Esophagus mucosa (tissue), 1 donor: ENCODE measurements at regions not wholly inside any gene's neighbourhood (a gene's known extent, or its start where the extent isn't known, plus 50 kb on each side); places are given as distances from the start of the nearest gene placed in this dataset.

Experiments
- ATAC-seq: fragments of 200-7000 bp; cut with Tn5 transposase; one replicate; pipeline ENCODE4 v1.9.1; 2020
- donor health status: DM: yes; HTN: yes; CAD: no.

DNA sequence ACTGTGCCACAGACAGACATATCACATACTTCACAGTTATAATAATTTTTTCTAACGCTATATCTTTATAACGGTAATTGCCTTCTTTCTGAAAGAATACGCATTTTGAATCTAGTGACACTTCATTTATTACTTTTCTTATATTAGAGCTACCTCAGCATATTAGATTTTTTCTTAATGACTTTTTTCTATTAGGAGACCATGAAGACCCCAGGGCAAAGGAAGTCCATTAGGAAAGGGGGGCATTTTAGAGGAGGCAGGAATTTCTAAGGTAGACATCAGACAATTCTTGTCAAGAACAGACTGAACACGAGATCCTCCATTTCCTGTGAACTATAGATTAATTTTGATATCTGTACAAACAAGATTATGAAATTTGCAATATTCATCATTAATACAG lies 90.5 kb upstream of the NSMCE3 start:
- no peak for ATAC-seq

DNA sequence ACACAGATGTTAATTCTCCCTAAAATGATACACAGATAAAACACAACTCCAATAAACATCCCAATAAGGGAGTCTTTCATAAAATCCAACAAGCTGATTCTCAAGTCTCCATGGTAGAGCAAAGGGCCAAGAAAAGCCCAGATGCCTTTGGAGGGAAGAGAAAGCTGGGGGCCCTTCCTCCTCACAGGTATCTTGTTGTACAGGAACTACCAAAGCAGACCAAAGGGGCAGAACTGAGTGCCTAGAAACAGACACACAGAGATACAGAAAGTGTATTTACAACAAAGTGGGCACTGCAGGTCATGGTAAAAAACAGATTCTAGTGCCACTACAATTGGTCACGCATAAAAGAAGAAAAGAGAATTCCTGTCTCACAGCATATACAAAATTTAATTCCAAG lies 87.2 kb upstream of the NSMCE3 start:
- ATAC-seq, result no peak

DNA sequence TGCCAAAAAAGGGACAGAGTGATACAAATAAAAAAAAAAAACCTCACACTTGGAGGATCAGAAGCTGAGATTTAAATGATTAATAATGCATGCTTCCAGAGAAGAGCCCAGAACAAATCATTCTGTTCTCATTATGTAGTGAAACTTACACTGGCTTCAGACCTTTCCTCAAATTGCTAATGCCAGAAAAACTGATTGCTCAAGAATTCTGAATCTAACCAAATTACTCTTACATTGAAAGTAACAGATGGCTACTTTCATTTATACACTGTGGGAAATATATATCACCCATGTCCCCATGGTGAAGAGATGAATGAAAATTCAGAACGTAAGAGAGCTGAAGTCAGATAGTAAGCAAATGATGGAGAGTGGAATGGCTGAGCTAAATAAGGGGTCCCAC lies 85.9 kb upstream of the NSMCE3 start:
- ATAC-seq, result no peak

DNA sequence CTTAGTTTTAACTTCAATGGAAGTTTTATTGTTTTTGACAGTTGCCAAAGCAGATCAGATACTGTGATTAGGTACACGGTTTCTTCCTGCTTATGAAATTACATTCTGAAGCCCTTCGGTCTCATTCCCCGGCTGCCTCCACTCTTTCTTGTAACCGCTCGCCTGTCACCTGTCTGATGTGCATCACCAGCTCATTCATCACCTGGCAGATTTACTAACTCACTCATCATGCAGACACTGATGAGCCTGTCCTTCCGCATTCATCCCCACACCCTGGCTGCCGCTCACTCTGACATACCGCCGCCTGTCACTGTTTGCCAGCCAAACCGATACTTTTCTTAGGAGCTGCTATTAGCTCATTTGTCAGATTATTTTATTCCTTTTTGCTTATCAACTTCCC lies 82.8 kb upstream of the NSMCE3 start:
- ATAC-seq, result no peak

DNA sequence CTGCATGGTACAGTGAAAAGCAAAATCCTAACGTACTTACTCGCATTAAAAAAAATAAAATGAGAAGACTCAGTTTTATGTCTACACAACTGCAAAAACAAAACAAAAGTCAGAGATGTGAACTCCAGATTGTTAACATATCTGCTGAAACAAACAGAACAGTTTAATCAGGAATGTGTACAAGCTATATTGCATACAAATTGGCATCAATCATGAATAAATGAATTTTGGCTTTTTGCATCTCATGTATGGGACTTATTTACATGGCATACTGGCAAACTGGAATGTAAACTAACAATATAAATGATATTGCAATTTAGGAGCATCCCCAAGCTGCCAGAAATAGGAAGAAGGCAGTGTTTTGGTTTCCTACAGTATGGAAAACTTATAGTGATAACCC lies 79.6 kb upstream of the NSMCE3 start:
- ATAC-seq, result no peak

DNA sequence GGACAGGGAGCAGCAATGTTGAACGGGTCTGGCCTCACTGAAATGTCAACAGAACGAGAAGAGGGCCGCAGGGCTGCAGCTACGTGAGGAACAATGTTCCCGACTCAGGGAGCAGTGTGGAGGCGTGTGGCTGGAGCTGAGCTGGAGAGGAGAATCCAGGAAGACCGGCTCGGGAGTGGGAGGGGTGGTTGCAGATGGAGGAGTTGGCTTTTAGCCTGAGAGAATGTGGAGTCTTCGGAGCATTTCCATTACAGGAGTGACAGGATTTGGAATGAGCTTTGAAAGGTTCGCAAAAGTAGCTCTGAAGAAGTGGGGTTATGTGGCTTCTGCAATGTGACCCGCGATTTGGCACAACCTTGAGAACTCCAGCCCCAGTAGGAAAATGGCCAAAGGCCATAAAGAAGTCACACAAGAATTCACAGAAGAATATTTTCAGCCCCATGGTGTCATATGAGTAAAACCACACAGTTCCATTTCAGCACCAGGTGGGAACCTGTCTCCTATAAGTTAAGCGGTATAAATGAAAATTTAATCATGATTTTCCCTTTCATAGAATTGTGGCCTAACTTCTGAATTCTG lies 78.8 kb upstream of the NSMCE3 start:
- no peak for ATAC-seq

DNA sequence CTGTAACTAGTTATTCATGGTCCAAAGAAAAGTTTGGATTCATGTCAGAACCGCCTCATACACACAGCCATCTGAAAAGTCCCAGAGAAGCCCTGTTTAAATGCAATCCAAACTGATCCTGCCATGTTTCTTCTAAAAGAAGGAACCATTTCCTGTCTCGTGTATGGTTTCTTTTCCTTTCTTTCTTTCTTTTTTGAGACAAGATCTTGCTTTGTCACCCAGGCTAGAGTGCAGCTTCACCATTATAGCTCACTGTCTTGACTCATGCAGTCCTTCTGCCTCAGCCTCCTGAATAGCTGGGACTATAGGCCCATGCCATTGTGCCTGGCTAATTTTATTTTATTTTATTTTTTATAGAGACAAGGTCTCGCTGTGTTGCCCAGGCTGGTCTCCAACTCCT lies 77.4 kb upstream of the NSMCE3 start:
- no peak for ATAC-seq

DNA sequence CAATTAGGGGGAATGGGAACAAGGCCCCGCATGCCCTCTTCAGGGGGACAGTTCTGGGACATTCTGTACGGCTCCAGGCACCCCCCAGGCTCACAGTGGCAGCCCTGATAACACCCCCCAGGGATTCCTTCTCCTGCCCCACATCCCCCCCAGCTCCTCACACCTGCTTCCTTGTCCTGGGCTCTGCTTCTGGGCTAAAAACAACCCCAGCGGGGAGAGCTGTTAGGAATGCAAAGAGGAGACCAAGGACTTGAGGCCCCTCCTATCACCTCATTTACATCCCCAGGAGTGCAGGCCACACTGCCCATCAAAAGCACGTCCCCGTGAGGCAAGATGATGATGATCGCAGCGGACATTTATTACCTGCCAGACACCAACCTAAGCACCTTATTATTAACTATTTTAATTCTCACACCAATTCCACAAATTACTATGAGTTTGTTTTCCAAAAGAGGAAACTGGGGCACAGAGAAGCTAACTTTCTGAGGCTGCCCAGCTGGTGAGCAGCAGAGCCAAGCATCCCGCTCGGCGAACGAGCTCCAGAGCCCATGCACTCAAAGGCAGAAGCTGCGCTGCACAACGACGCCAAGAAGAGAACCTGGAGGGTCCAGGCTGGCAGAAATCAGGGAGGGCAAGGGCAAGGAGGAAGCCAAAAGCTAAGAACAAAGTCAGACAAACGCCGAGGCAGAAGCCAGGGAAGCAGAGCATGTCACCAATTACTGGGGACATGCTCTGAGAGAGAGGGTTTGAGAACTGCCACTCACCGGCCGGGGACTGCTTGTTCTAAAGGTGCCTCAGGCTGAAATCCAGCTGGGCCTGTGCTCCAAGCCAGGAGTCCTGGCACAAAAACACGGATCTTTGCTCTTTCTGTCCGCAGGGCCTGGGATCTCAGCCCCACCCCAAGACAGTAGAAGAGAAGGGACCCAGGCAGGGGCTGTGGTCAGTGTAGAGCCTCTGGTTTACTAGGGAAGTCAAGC lies 76.2 kb upstream of the NSMCE3 start:
- no peak for ATAC-seq

DNA sequence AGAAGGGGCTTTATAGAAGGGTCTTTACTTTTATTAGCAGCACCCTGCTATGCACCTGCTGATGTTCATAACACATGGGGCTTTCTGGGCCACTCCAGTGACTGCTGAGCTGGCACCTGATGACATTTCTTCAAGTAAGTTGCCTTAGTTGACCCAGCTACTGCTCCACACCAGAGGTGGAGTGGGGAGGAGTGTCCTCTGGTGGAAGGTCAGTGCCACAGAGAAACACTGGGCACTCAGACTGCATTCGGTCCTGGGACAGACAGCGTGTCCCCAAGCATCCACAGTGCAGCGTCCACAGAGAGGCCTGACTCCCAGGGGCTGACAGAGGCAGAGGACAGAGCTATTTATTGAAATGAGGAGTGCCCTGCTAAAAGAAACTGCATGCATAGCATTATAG lies 74.9 kb upstream of the NSMCE3 start:
- no peak for ATAC-seq

DNA sequence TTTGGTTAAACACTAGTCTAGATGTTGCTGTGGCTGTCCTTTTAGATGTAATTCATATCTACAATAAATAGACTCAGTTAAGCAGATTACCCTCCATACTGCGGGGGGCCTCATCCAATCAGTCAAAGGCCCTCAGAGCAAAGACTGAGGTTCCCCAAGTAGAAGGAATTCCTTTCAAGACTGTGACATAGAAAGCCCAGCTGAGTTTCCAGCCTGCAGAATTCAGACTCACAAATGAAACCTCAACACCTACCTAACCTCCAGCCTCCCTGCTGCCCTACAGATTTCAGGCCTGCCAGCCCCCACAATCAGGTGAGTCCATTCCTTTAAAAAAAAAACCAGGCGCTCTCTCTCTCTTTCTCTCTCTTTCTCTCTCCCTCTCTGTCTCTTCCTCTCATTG lies 73.6 kb upstream of the NSMCE3 start:
- ATAC-seq, result no peak

DNA sequence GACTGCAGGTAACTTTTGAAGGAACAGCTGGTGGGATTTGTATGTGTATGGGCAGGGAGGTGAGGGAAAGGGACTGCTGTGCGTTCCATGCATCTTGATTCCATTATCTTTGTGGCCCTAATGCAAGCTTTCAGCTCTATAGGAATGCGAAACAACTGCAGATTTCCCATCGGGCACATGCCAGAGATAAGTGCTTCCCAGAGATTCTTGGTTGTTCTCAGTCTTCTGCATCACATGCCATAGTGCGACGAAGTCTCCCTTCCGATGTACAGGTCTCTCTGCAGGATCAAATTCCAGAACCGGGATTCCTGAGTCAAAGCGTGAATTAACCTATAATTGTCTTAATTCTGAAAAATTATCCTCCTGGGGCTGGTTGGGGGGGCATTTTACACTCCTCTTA lies 72.6 kb upstream of the NSMCE3 start:
- ATAC-seq, result no peak

DNA sequence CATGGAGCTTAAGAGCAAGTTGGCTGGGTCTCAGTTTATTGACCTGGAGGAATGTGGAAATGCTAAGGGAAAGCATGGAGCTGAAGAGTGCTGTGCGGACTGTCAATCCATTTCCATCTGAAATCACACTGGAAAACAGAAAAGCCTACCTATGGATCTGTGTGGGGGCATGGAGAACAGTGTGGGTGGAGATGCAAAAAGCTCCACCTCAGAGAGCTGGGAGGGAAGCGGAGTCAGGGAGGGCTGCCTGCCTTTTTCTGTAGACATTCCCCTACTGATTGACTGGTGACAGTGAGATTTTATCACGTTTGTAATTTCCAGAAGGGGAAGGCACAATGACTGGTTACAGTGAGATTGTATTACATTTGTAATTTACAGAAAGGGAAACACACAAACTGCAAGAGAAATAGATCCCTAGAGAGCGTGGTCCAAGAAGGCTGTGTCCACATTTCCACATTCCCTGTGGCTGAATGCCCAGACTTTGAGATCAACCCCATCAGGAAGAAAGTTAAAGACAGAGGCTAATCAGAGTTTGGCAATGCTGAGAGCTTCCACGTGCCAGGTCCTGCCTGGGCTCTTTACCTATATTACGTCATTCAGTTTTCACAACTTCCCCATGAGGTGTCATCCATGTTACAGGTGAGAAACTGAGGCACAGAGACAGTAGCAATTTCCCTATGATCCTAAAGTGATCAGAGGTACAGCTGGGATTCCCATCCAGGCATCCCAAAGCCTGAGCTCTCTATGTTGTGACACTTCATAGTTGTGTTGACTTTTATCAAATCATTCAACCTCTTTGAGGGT lies 67.7 kb upstream of the NSMCE3 start:
- ATAC-seq, result no peak

DNA sequence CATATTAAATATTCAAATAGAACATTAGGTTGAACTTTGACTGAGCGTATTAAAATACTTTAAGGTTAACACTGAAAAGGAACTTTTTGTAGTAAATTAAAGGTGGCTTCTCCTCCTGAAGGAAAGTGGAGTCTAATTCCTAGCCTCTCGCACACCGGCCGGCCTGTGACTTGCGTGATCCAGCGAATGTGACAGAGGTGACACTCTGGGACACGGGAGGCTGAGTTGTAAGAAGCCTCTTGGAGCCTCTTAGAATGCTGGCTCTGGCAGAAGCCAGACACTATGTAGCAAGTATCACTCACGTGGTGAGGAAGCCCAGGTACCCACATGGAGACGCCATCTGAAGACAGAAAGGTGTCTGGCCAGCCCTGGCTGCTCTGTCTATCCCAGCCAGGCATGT lies 64.9 kb upstream of the NSMCE3 start:
- ATAC-seq, result no peak

DNA sequence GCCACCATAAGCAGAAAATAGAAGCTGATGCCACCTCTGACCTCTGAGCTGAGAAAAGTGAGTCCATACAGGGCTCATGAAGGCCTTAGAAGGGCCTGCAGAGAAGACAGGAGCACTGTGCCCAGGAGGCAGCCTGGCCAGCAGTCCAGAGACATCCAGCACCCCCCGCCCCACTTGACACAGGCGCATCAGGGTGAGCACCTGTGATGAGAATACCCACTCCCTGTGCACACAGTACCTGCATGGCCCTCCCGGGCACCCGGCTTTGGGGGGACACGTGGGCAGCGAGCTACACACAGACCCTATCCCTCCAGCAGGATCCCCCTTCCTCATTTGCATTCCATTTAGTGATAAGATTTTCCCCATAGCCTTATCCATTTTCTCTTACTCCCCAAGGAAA lies 63.6 kb upstream of the NSMCE3 start:
- no peak for ATAC-seq

DNA sequence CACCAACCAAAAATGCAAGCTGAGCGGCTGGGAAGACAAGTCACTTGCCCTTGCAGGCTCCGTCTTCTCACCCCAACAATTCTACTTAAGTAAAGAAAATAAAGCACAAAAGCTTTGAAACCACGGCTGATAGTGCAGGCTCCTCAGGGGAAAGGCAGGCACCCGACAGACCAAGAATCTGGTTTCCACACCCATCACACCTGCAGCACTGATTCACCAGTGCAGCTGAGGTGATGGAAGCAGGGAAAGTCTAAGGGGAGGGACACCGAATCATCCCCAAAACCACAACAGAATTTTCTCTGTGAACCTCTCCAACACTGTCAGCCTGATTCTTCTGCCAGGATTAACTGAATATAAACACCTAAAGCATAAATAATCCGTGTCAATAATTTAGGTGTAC lies 62.0 kb upstream of the NSMCE3 start:
- no peak for ATAC-seq

DNA sequence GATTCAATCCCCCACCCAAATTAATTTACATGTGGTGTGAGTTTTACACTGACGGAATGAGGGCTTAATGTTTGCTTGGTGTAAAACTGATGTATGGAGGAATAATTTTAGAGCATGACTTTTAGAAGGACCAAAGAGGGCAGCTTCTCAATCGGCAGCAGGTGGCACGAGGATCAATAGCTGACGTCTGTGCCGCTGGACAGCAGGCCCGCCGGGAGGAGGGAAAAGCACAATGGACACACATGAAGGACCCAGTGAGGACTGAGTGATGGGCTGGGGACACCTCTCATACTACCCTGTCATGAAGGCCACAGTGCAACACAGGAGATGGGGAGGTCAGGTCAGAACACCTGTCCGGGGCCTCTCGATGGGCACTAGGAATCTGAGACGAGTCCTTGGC lies 61.4 kb upstream of the NSMCE3 start:
- ATAC-seq, result no peak

DNA sequence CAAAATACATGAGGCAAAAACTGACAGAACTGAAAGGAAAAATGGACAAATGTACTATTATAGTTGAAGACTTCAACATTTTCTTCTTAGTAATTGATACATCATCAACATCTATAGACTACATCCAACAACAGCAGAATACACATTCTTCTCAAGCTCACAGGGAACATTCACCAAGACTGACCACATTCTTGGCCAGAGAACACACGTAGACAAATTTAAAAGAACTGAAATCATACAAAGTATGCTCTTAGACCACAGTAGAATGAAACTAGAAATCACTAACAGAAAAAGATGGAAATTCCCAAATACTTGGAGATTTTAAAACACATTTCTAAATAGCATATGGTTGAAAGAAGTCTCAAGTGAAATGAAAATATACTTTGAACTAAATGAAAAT lies 55.1 kb upstream of the NSMCE3 start:
- ATAC-seq, result no peak

DNA sequence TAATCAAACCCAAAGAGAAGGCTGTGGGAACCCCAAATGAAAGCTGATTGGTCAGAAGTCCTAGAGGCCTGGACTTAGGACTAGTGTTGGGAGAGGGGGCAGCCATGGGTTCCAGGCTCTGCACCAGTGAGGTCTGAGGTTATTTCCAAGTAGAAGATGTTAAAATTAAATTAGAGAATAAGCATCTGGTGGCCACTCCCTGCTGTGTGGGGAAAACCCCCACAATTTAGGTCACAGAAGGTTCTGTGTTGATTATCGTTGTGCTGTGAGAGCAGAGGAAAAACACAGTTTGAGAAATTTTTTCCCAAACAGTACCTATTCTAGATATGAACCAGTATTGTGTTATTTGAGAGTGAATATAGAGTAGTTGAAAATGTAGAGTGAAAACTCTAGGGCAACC lies 53.9 kb upstream of the NSMCE3 start:
- no peak for ATAC-seq

DNA sequence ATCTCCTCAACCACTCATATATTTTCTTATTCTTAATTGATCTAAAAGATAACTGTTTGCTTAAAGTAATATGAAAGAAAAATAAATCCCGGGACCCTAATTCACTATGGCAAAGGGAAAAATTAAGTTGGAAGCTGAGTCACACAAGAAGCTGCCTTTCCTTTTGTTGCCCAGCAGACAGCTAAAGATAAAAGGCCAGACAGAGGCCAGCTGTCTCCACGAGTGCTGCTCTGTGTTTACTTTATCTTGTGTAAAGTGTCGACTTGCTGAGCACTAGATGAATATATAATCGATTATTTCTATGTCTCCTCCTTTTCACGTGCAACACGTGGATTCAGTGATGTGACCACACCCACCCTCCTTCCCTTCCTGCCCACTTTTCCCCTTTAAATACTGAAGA lies 52.8 kb upstream of the NSMCE3 start:
- no peak for ATAC-seq

DNA sequence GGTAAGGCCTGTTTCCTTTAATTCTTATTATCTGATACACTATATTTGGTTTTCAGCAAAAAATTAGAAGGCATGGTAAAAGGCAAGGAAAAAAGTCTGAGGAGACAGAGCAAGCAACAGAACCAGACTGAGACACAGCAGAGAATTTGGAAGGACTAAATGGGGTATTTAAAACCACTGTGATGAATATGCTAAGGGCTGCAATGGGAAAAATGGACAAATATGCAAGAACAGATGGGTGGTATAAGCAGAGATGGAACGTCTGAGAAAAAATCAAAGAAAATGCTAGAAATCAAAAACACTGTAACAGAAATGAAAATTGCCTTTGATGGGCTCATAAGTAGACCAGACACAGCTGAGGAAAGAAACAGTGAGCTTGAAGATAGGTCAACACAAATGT lies 50.8 kb upstream of the NSMCE3 start:
- ATAC-seq, result no peak

DNA sequence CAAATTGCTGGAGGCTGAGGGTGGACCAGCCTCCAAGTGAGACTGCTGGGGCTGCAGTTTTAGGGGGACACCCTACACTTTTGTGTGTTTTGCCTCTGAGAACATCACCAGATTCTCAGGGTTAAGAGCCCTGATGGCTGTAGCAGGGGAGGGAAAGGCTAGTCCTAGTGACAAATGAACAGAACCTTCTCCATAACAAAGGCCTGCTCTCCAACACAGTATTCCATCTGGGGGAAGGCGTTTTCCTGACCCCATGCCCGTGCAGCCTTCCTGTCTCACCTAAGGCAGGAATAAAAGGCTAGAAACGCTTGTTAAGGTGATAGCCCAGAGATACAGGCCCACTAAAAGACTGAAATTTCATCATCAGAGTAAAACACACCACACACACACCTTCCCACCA lies 50.2 kb upstream of the NSMCE3 start:
- no peak for ATAC-seq
